Activated CD8-positive, alpha-beta T cell treated with anti-CD3 and anti-CD28 coated beads, Interleukin-2, amount 10 ng/mL, durations not matched to agents 7 days and 5 days (primary cell): ENCODE measurements at regions not wholly inside any gene's neighbourhood (a gene's known extent, or its start where the extent isn't known, plus 50 kb on each side); places are given as distances from the start of the nearest gene placed in this dataset.

Experiments used
- ATAC-seq: fragments of 150-1000 bp; cut with Tn5 transposase; one replicate; pipeline ENCODE4 v1.10.0; 2021; ENCODE audit warnings: moderate library complexity
- CTCF ChIA-PET: fragments of 350-600 bp; sonication (Branson Sonifier 250); formaldehyde crosslinking; loops from one replicate; lab custom pipeline; 2021; ENCODE audit warnings: antibody characterized with exemption; lab: Charles Lee
- POLR2A ChIA-PET: fragments of 350-600 bp; sonication (Branson Sonifier 250); formaldehyde crosslinking; loops from one replicate; lab custom pipeline; 2021; ENCODE audit warnings: antibody characterized with exemption; lab: Charles Lee
- DNase-seq: peaks from one replicate; pipeline ENCODE4 v3.0.0-alpha.2; 2020
- H3K27ac Mint-ChIP-seq: one replicate; pipeline ENCODE4 v1.8.0; 2021; ENCODE audit warnings: mild to moderate bottlenecking, mixed read lengths
- H3K27me3 Mint-ChIP-seq: one replicate; pipeline ENCODE4 v1.8.0; 2021; ENCODE audit warnings: low read depth, mixed read lengths
- H3K36me3 Mint-ChIP-seq: one replicate; pipeline ENCODE4 v1.8.0; 2021; ENCODE audit warnings: low read depth, mixed read lengths
- H3K4me1 Mint-ChIP-seq: one replicate; pipeline ENCODE4 v1.8.0; 2021; ENCODE audit warnings: low read depth, mixed read lengths
- H3K4me3 Mint-ChIP-seq: one replicate; pipeline ENCODE4 v1.8.0; 2021; ENCODE audit warnings: mild to moderate bottlenecking, mixed read lengths
- H3K9me3 Mint-ChIP-seq: one replicate; pipeline ENCODE4 v1.8.0; 2022; ENCODE audit warnings: mixed read lengths; ENCODE audit not compliant: insufficient read depth

DNA sequence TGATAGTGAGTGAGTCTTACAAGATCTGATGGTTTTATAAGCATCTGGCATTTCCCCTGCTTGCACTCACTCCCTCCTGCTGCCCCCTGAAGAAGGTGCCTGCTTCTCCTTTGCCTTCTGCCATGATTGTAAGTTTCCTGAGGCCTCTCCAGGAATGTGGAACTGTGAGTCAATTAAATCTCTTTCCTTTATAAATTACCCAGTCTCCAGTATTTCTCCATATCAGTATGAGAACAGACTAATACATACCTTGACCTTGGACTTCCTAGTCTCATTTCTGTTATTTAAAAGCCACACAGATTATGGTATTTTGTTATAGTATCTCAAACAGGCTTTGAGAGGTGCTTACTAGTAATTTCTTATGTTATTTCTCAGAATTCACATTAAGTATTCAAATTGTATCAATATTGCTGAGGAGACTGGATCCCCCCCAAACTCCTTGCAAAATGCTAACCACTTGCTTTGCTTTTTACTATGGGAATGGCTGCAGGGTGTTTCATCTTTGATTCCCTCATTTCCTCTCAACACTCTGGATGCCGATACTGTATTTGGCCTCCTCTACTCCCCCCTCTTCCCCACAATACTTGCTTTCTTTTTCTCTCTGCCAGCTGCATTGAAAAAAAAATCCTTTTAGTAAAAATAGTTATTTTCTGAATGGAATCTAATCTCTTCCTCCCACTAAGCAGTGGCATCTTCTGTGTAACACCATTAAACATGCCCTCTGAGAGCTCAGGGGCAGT lies 96.9 kb upstream of the WLS start:
- no peaks in the 10 kb centered on the region for H3K27me3 Mint-ChIP-seq
- POLR2A ChIA-PET, result no interaction called here
- H3K27ac Mint-ChIP-seq, result no peak overlapping the region
- CTCF ChIA-PET, result no interaction called here
- no peaks in the 10 kb centered on the region for H3K36me3 Mint-ChIP-seq
- ATAC-seq, result no peak
- no peaks in the 10 kb centered on the region for H3K9me3 Mint-ChIP-seq
- DNase-seq, result no peak
- H3K4me3 Mint-ChIP-seq, result no peak overlapping the region
- H3K4me1 Mint-ChIP-seq, result no peaks in the 10 kb centered on the region

DNA sequence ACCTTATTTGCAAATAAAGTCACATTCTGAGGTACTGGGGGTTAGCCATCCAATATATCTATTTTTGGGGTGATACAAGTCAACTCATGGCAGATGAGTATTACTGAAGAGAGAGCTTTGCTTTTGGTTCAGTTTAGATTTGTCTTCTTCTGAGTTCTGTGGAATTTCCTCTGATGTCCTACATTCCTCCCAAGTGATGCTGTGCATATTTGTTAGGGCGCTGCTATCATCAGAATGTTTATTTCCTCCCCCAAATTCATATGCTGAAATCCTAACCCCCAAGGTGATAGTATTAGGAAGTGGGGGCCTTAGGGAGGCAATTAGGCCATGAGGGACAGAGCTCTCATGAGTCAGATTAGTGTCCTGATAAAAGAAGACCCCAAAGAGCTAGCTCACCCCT lies 96.2 kb upstream of the WLS start:
- Mint-ChIP-seq H3K27me3 (no peaks in the 10 kb centered on the region), H3K9me3 (no peaks in the 10 kb centered on the region), H3K4me1 (no peaks in the 10 kb centered on the region), H3K27ac (no peak overlapping the region), H3K36me3 (no peaks in the 10 kb centered on the region), H3K4me3 (no peak overlapping the region)
- CTCF ChIA-PET, result no interaction called here
- DNase-seq (no peak), ATAC-seq (no peak)
- POLR2A ChIA-PET, result no interaction called here

DNA sequence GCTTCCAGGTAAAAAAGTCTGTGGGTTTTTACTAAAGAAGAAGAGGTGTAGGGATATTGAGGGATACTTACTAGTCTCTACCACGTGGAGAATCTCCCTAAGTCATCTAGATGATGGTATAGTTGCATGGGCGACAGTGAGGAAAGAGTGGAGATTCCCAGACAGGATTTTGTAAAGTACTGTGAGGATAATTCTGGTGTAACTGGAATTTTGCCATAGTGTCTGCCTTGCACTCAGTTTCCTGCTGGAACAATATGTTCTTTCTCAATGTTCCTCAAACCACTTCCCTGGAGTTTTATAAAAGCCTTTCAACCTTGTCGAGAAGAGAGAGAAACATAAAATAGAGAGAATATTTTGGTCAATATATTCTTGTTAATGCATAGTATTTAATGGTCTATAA lies 95.1 kb upstream of the WLS start:
- POLR2A ChIA-PET, result no interaction called here
- ATAC-seq, result no peak
- no peaks in the 10 kb centered on the region for H3K4me1 Mint-ChIP-seq

DNA sequence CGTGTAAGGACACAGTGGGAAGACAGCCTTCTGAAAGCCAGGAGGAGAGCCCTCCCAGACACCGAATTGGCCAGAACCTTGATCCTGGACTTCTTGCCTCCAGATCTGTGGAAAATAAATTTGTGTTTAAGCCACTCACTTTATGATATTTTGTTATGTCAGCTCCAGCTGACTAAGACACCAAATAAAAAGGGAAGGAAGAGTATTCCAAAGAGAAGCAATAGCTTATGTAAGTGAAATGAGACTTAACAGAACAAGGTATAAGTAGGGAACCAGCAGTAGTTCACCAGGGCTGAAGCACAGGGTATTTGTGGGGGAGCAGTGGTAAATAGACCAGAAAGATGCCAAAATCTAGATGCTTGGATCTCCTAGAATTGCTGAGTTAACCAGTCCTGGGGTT lies 94.2 kb upstream of the WLS start:
- ChIA-PET CTCF (no interaction called here), POLR2A (no interaction called here)
- no peaks in the 10 kb centered on the region for H3K4me1 Mint-ChIP-seq
- H3K4me3 Mint-ChIP-seq, result no peak overlapping the region
- no peaks in the 10 kb centered on the region for H3K27me3 Mint-ChIP-seq
- no peak for DNase-seq
- H3K36me3 Mint-ChIP-seq, result no peaks in the 10 kb centered on the region
- no peaks in the 10 kb centered on the region for H3K9me3 Mint-ChIP-seq
- no peak for ATAC-seq
- no peak overlapping the region for H3K27ac Mint-ChIP-seq

More for the DNA sequence above, 95.1 kb upstream of the WLS start:
- H3K36me3 Mint-ChIP-seq, result no peaks in the 10 kb centered on the region
- no peak overlapping the region for H3K4me3 Mint-ChIP-seq
- H3K27ac Mint-ChIP-seq, result no peak overlapping the region
- no peaks in the 10 kb centered on the region for H3K27me3 Mint-ChIP-seq
- DNase-seq, result no peak
- CTCF ChIA-PET, result no interaction called here
- H3K9me3 Mint-ChIP-seq, result no peaks in the 10 kb centered on the region

DNA sequence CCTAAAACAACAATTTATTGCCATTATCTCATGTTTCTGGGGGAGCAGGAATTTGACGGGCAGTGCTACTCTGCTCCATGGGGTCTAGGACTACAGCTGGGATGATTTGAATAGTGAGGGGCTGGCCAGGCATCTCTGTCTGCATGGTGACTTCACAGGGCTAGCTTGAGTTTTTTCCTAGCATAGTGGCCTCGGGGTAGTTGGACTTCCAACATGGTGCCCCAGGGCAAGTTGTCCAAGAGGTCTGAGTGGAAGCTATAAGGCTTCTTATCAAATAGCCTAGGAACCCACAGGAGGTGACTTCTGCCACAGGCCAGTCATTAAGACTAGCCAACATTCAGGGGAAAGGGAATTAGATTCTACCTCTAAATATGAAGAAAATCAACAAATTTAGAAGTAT lies 92.0 kb upstream of the WLS start:
- Mint-ChIP-seq H3K4me3 (no peak overlapping the region), H3K4me1 (no peaks in the 10 kb centered on the region), H3K9me3 (no peaks in the 10 kb centered on the region), H3K27me3 (no peaks in the 10 kb centered on the region), H3K27ac (no peak overlapping the region), H3K36me3 (no peaks in the 10 kb centered on the region)
- ChIA-PET CTCF (no interaction called here), POLR2A (no interaction called here)
- ATAC-seq (no peak), DNase-seq (no peak)

DNA sequence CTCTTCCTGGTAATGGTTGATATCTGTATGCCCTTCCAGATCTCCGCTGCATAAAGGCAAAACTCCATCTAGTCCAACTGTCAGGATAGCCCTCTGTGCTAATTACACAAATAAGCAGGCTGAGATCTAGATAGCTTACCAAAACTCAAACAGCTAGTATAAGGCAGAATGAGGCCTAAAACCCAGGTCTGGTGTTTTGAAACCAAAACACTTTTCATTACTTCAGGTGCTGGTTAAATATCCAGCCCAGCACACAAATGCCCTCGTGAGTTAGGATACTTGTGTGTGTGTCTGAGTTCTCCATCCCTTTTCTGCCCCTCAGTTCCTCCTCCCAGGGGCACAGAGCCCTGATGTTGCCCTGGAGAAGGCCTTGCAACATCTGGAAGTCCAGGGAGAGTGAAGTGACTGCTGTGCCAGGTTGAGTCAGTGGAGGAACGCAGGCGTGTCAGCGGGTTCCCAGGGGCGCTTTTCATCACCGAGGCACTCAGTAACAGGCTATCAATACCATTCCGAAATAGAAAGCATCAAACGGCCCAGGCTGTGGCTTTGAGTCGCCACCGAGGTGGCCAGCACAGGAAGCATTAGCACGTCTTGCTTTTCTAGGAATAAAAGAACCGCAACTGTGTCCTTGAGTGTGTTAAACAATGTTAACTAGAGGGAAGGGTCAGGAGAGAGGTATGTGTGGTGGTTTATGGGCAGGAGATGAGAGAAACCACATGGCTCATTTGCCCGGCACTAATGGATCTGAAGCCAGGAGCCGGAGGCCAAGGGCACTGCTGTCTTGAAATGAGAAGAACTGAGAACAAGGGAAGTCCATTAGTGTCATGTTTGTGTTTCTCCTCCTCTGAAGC lies 90.7 kb upstream of the WLS start:
- no peak overlapping the region for H3K4me3 Mint-ChIP-seq
- DNase-seq, result no peak
- ChIA-PET CTCF (no interaction called here), POLR2A (no interaction called here)
- no peaks in the 10 kb centered on the region for H3K27me3 Mint-ChIP-seq
- H3K9me3 Mint-ChIP-seq, result no peaks in the 10 kb centered on the region
- no peak overlapping the region for H3K27ac Mint-ChIP-seq
- ATAC-seq, result no peak
- H3K36me3 Mint-ChIP-seq, result no peaks in the 10 kb centered on the region
- H3K4me1 Mint-ChIP-seq, result no peaks in the 10 kb centered on the region

DNA sequence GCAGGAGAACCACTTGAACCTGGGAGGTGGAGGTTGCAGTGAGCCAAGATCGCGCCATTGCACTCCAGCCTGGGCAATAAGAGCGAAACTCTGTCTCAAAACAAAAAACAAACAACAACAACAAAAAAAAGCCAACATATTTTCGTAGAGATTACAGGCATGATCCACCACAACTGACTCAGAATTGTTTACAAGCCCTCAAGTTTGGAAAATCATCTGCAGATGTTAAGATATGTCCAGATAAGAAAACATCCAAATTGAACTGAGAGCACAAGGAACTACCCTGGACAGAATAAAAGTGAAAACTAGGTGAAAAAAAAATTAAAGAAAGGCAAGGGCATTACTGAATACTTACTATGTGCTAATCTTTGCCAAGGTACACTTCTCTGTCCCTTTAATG lies 89.8 kb upstream of the WLS start:
- H3K4me1 Mint-ChIP-seq, result no peaks in the 10 kb centered on the region
- DNase-seq, result no peak
- H3K27ac Mint-ChIP-seq, result no peak overlapping the region
- no peak for ATAC-seq
- ChIA-PET CTCF (no interaction called here), POLR2A (no interaction called here)
- H3K27me3 Mint-ChIP-seq, result no peaks in the 10 kb centered on the region
- no peak overlapping the region for H3K4me3 Mint-ChIP-seq
- H3K9me3 Mint-ChIP-seq, result no peaks in the 10 kb centered on the region
- H3K36me3 Mint-ChIP-seq, result no peaks in the 10 kb centered on the region

DNA sequence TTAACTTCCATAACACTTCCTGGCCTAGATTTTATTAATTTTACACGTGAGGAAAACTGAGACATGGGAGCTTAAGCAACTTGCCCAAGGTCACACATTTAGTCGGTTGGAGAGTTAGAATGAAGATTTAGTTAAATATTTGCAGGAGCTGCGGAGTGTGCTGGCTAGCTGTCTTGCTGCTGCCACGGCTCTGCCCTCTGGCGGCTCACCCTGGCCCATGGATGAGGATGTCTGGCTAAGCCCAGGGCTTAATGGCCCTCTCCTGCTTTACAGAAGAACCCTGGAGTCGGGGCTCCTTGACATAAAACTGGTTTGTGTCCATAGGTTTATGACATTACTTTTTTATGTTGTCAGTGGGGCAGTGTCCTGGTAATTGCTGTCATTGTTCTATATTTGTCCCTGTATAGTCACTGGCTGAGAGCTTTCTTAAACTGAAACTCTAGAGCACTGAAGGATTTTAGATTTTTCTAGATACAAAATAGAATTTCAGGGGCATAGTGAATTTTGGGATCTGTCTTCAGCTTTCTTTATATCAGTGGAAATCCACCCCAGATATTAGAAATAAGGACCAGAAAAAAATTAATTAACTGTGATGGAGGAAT lies 88.9 kb upstream of the WLS start:
- ChIA-PET POLR2A (no interaction called here), CTCF (interaction anchor here (0.9 kb wide), 1 partner anchor 21 kb away, joined by 3 read pairs; no protein-coding TSS in a partner anchor)
- DNase-seq, result no peak
- Mint-ChIP-seq H3K36me3 (no peaks in the 10 kb centered on the region), H3K4me3 (no peak overlapping the region), H3K27ac (no peak overlapping the region), H3K4me1 (no peaks in the 10 kb centered on the region), H3K9me3 (no peaks in the 10 kb centered on the region), H3K27me3 (no peaks in the 10 kb centered on the region)
- no peak for ATAC-seq

DNA sequence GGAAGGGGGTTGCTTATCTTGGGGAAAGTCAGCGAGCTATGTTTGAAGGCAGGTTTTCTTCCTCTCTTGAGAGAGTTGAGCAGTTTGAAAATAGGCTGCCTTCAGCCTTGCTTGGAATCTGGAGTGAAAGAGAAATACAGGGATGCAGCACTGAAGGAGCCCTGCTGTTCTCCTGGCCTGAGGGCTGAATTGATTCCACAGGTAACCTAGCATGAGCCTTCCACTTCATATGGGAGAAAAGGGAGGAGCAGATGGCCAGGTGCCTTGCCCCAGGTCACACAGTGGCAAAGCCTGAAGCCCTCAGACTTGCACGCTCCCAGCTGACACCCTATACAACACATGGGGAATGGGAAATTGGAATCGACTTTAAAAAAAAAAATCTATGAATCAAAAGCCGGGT lies 88.0 kb upstream of the WLS start:
- no peak overlapping the region for H3K27ac Mint-ChIP-seq
- no peak for ATAC-seq
- no peaks in the 10 kb centered on the region for H3K4me1 Mint-ChIP-seq
- no peaks in the 10 kb centered on the region for H3K9me3 Mint-ChIP-seq
- no peak overlapping the region for H3K4me3 Mint-ChIP-seq
- no peaks in the 10 kb centered on the region for H3K27me3 Mint-ChIP-seq
- CTCF ChIA-PET, result no interaction called here
- POLR2A ChIA-PET, result no interaction called here
- DNase-seq, result no peak
- H3K36me3 Mint-ChIP-seq, result no peaks in the 10 kb centered on the region

DNA sequence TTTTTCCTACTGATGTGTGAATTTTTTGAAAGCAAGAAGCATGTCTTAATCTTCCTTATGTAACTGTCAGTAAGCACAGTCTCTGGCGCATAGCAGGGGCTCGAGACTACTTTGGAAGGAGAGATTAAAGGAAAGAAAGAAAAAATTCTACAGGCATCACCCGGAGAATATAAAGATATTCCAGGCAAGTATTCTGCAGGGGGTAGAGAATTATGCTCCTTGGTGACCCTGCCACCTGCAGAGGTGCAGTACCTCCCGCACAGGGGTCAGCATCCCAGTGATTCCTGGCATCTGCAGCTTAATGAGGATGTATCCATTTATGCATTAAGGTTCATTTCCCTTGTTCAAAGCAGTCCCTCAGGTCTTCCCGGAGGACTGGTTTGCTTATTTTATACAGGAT lies 87.6 kb upstream of the WLS start:
- ATAC-seq, result no peak
- no peak for DNase-seq
- H3K27ac Mint-ChIP-seq, result no peak overlapping the region
- ChIA-PET POLR2A (no interaction called here), CTCF (interaction anchor here (0.9 kb wide), 1 partner anchor 202 kb away, joined by 3 read pairs; no protein-coding TSS in a partner anchor)
- no peak overlapping the region for H3K4me3 Mint-ChIP-seq
- no peaks in the 10 kb centered on the region for H3K4me1 Mint-ChIP-seq
- H3K9me3 Mint-ChIP-seq, result no peaks in the 10 kb centered on the region
- no peaks in the 10 kb centered on the region for H3K36me3 Mint-ChIP-seq
- no peaks in the 10 kb centered on the region for H3K27me3 Mint-ChIP-seq

DNA sequence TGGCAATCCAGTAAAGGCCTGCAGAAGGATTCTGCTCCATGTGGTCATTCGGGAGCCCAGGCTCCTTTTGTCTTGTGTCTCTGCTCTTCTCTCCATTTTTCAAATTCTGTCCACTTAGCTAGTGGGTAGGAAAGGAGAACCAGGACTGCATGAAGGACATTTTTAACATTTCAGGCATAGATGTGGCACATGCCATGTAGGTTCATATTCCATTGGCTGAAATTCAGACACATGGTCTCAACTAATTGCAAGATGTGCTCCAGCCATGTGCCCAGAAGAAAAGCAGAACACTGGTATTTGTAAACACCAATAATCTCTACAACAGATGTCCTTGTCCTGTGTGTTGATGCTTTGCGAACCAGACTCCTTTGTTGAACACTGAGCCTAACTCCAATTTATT lies 85.2 kb upstream of the WLS start:
- no peaks in the 10 kb centered on the region for H3K9me3 Mint-ChIP-seq
- H3K27ac Mint-ChIP-seq, result no peak overlapping the region
- DNase-seq (no peak), ATAC-seq (no peak)
- H3K27me3 Mint-ChIP-seq, result no peaks in the 10 kb centered on the region
- POLR2A ChIA-PET, result no interaction called here
- no peaks in the 10 kb centered on the region for H3K4me1 Mint-ChIP-seq
- CTCF ChIA-PET, result no interaction called here
- H3K36me3 Mint-ChIP-seq, result no peaks in the 10 kb centered on the region
- H3K4me3 Mint-ChIP-seq, result no peak overlapping the region

DNA sequence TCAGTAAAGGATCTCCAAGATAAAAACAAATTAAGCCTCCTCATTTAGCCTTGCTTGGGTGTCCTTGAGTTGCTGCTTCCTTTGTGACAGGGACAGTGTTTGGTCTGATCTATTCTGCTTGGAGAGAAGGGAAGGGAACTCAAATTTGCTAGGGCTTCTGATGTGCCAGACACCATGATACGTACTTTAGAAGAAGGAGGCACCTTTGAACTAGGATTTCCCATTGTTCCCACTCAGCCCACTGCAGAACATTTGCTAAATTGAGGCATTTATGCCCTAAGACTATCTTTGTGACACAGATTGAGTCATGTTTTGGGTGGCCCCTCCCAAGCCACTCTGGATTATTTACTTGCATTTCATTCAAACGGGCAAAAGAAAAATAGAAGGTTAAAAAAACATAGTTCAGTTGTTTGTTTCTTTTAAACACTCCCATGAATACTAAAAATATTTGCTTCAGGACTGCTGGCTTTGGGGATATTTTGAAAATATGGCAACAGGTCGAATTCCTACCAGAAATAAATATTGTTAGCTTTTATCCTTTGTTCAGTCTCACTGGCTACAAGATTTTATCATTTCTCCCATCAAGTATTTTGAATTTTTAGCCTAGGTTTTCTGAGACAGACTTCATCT lies 81.9 kb upstream of the WLS start:
- no peaks in the 10 kb centered on the region for H3K36me3 Mint-ChIP-seq
- no peak overlapping the region for H3K4me3 Mint-ChIP-seq
- ATAC-seq (no peak), DNase-seq (no peak)
- no peaks in the 10 kb centered on the region for H3K27me3 Mint-ChIP-seq
- CTCF ChIA-PET, result no interaction called here
- POLR2A ChIA-PET, result no interaction called here
- H3K4me1 Mint-ChIP-seq, result no peaks in the 10 kb centered on the region
- H3K9me3 Mint-ChIP-seq, result no peaks in the 10 kb centered on the region
- no peak overlapping the region for H3K27ac Mint-ChIP-seq
